ENCODE measurements at regions not wholly inside any gene's neighbourhood (a gene's known extent, or its start where the extent isn't known, plus 50 kb on each side); places are given as distances from the start of the nearest gene placed in this dataset.
A peak's percentile ranks its signal among the peaks of the same experiment; 100 is the strongest.

DNA sequence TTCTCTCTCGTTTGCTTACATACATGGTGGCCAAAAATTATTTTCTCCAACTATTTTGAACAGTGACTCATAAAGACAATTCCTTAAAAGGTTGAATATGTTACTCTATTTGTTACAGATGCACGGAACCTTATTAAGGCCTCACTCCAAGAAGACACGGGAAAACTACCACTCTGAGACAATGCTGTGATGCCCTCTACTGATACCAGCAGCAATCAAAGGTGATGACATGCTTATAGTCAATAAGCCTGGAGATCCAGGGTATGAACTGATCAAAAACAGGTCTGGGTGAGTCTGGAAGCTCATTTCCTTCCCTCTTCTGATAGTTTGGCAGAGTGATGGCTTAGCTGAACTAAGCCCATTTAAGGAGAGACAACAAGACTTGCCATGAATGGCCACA lies 563.0 kb downstream of the LRRIQ3 start:
- DNase-seq: no peak

DNA sequence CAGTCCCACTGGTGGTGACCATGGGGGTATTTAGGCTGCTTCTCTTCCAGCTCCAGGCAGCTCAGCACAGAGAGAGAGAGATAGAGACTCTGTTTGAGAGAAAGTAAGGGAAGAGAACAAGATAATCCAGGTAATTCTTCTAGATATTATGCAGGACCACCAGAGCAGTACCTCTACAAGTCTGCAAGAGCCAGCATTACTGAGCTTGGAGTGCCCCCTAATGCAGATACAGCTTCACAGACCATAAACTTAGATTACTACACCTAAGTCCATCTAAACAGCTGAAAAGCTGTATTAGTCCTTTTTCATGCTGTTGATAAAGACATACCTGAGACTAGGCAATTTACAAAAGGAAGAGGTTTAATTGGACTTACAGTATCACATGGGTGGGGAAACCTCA lies 570.3 kb downstream of the LRRIQ3 start:
- DNase-seq: no peak

DNA sequence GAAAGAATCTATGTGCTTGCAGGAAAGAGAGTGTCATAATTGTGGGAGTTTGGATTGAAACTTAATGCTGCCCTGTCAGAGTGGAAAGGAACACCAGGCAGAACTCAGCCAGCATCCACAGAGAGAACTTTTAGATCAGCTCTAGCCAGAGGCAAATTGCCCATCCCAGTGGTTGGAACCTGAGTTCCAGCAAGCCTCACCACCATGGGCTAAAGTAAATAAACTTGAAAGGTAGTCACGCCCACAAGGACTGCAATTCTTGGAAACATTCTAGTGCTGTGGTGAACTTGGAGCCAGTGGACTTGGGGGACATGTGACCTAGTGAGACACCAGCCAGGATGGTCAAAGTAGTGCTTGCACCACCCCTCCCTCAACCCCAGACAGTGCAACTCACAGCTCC lies 571.6 kb downstream of the LRRIQ3 start:
- no peak for DNase-seq

DNA sequence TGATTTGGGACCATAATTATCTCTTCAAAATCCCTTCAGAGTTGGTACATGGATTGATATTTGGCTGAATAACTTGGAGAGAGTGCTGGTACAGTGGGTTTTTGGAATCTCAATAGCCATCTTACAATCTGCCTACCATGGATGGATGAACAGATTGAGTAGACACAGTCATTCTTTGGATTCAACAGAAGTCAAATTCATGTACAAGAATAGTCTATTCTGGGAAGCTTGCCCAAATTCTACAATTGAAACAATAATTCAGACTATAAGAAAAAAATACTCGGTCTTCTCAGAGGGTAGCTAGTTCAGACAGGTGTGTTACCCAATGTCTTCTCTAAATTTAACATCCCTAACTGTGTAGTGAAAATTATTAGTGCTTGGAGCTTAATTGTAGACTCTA lies 574.0 kb downstream of the LRRIQ3 start:
- peak; percentile 19 for DNase-seq

DNA sequence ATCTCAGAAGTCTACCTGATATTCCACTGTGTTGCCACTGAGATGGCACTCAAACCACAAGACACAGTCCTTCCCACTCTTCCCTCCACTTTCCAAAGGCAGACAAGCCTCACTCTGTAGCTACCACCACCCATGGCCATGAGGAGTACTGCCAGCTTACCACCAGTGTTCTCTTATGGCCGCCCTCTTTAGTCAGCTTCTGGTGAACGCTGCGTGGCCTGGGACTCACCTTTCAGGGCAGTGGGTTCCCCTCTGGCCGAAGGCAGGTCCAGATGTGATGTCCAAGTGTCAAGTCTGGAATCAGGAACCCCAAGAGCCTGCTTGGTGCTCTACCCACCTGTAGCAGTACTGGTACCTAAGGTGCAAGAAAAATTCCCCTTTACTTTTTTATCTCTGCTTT lies 580.8 kb downstream of the LRRIQ3 start:
- DNase-seq: no peak

DNA sequence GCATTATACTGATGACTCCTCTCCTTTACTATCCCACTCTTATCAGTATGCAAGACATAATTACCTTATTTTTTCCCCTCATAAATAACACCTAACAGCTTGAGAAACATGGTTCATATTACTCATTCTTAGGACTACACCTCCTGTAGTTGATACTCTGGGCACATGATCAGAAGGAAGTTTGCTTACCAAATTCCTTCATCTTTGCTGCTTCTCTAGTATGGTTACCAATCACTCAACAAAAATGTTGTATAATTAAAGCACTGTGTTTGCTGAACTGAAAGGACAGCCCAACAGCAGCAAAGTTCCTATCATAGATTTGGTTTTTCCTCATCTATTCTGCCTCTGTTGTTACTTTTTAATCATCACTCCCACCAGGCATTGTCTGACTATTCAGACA lies 586.3 kb downstream of the LRRIQ3 start:
- DNase-seq: no peak

DNA sequence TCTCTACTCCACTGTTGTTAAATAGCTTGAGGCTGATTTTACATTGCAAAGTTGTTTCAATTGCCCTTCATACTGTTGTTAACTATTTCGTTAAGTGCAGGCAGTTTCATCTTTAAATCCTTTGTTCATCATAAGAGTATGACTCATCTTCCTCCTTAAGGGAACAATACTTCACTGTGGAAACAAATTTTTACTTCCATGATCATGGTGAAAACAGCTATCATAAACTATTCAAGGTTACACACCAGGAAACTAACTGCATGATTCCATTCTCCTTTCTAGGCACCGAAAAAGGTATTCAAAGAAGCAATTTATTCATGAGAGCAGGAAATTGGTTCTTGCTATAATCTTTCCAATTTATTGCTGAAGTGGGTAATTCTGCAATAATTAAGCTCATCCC lies 593.2 kb downstream of the LRRIQ3 start:
- no peak for DNase-seq

DNA sequence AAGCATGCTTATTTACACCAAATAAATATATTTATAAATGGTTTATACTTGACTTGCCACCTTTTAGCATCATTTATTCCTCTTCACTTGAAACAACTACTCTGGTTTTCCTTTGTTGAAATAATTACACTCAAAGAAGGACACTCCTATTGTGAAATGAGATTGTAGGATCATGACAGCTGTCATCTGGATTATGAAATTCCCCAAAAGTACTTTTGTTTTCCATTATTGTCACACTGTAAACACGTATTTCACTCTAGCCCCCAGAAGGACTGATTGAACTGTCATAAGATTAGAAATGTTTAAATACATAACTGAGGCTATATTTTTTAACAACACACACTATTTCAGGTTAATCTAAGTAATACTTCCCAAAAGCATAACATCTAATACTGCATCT lies 593.8 kb downstream of the LRRIQ3 start:
- DNase-seq: no peak

DNA sequence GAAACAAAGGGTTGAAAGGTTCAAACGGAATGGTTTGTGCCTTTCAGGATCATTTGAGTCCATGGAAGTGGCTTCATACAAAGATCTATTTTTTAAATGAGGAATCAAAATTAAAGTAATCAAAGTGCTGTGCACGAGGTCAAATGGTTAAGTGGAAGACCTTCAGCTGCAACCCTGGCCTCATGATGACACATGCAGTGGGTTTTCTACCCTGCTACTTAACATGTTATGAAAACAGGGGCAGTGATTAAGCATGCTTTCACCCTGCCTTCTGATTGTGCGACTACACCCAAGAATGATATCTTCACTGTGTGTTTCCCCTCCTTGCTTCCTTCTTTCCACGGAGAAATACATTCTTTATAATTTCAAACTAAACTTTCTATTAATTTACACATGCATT lies 604.2 kb downstream of the LRRIQ3 start:
- DNase-seq: no peak

DNA sequence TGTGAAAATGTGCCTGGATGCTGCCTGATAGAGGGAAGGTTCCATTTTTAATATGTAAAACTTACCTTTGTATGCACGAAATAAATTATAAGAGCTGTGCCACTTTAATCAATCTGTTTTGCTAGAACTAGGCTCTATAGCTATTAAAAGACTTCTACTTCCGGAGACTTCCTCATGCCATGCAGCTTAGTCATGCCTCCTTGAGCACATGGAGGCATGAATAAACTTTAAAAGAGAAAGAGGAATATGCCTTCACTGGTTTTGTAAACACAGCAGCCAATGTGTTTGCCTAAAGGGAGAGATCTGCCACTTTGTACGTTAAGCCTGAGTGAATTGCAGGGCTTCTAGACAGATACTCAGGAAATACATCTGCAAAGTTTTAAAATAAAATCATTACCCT lies 604.6 kb downstream of the LRRIQ3 start:
- peak; percentile 18 for DNase-seq

DNA sequence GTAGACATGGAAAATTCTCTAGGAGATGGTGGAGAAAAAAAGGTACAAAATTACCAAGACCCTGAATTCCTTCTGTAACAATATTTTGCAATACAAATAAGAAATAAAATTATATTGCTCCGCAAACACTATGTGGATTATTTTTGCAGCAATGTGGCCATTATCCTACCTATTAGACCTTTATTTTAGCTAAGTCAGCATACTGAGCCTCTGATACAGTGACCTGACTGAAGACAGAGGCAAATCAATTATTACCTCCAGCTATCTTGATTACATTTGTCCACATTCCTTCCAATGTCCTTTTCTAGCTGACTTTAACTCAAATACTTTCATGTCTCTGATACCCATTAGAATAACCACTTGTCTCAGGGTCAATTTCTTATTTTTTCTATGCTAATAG lies 610.9 kb downstream of the LRRIQ3 start:
- no peak for DNase-seq

DNA sequence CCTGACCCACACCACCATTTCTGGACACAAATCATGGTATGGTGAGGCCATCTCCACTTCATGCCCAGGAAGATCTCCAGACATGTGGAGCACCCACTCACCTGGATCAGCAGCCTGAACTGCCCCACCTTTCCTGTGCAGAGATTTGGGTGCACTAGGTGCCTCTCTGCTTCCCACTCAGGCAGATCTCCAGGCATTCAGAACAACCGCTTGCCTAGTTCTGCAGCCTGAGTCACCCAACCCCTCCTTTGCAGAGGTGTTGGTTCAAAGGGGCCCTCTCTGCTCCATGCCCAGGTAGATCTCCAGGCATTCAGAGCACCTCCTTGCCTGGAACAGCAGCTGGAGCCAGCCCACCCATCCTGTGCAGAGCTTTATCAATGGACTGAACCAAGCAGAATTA lies 620.8 kb downstream of the LRRIQ3 start:
- DNase-seq: no peak

DNA sequence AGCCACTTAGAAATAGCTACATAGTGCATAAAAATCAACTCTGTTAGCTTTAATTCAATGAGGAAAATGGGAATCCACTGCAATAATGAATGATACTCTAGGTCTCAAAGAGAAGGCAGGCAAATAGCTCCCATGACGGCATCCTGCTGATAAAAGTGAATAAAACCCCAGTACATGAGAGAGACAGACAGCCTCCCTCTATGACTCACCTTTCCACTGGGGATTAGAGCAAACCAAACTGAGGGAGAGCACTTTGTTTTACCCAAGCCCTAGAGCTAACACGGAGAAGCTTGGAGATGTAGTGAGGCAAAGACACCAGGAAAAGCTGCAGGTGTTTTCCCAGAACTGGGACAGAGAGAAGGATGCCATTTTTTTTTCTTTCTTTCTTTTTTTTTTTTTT lies 621.9 kb downstream of the LRRIQ3 start:
- no peak for DNase-seq

DNA sequence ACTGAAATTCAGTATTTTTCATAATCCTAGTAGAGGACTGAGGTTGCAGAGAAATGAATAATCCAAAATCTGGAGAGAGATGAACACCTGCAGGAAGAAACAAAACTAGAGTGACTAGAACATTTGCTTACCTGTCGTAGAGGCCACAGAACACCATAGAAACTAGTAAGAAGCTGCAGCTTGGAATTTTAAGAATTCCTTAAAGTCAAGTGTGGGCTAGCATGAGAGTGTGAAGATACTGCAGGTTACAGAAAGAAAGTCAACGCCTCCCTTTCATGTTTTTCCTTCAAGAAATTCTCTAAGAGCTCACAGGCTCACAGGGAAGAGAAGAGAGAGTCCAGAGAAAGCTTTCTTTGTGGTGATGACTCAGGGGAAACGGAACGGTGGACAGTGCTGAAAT lies 633.7 kb downstream of the LRRIQ3 start:
- no peak for DNase-seq

DNA sequence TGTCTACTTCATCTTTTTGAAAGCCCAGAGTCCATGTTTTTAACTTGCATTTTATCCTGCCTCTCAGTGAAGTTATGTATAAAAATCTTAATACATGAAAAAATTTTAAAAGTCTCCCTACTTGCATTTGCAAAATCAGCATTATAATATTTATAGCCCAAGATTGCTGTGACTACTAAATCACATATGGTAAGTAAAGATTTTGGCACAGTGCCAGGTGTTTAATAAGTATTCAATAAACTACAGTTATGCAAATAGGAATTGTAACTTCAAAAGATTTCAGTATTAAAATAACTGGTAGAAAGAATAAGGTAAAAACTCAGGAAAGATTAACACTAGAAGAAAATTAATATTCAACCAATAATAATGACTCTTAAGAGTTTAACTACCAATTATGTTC lies 641.7 kb downstream of the LRRIQ3 start:
- no peak for DNase-seq

DNA sequence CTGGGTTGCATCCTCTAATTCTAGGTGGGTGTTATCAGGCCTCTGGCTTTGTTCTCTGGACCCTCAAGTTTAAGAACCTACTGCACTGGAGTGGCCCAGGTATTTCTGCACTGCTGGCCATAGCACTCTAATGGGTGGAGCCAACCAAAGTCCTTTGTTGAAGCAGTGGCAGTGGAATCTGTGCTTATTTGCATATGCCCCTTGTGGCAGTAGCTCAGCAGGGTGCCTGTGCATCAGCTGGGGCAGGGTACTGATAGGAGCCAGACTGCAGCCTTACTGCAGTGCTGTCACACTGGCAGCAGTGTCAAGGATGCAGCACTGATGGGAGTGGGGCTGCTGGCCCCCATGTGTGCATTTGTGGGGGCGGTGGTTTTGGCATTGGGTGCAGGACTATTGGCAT lies 660.6 kb downstream of the LRRIQ3 start:
- no peak for DNase-seq

DNA sequence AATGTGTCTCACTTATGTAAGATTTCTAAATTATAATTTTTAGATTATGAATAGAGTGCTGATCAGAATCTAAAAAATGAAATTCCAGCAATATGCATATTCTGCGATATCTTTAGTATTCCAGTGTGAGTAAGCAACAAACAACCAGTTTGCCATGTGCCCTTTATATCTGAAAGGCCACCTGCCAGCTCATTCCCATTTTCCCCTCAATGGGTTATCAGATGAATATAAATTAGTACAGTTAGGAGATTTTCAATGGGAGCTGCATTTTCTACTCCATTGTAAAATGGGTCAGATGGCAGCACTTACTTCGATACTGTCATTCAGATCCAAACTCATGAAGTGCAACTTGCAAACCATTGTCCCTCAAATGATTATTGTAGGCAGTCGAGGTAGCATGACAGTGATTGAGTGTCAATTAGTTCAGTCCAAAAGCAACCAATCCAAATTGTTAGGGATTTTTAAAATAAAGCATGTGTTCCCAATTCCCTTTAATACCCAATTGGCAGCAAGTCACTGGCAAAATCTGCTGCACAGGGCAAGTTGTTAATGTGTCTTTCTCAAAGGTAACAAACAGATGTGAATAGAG lies 680.3 kb downstream of the LRRIQ3 start:
- DNase-seq: peak; percentile 14

DNA sequence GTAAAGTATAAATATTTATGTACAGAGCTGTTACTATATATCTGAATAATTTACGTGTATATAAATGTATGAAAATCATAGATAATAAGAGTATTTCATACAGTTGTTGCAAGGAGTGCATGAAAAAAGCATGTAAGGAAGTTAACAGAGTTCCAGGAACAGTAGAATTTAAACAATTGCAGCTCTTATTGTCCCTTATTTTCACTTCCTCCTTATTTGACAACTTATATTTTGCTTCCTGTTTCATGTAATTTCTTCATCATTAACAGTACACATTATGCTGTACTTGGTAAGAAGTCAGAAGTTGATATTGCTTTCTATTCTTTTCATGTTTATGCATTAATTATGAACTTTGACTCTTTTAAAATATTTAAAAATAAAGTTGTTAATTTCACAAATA lies 681.5 kb downstream of the LRRIQ3 start:
- DNase-seq: no peak

DNA sequence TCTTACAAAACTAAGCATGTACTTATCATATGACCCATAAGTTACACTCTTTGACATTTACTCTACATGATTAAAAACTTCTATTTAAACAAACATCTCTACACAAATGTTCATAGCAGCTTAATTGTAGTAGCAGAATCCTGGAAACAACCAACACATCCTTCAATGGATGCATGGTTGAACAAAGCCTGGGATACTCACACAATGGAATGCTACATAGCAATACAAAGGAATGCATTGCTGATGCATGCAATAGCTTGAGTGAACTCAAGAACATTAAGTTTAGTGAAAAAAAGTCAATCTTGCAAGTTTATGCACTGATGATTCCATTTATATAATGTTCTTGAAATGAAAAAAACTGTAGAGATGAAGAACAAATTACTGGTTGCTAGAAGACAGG lies 686.9 kb downstream of the LRRIQ3 start:
- DNase-seq: no peak

DNA sequence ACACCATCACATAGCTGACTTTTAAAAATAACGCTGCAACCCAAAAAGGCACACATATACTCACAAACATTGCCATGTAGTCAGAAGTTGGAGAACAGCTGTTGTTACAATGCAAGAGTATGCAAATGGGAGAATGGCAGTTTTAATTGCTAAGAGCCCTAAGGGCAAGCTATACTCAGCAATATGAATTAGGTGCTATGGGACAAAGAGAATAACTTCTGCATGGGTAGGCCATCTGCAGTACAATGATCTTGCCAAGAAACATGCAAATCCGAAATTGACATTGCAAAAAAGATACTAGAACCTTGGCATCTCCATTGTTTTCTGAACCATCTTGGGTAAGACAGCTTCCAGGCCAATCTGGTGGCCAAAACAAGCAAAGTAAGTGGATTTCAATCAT lies 697.8 kb downstream of the LRRIQ3 start:
- no peak for DNase-seq

DNA sequence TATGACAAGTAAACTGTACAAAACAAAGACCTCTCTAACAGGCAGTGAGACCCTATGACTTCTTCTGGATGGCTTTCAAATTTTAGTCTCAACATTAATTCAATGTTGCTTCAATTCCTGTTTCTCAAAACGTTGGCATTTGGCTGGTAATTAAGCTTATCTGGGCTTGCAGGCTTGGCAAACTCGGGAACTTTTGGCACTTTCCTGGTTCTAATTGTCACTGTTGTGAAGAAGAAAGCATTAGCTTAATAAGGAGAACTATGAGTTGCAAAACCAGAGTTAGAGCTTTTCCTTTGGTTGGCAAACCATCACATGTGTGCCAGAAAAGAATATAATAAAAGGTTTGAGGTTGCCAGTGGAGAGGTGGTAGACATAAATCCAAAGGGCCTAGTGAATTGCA lies 698.3 kb downstream of the LRRIQ3 start:
- no peak for DNase-seq

DNA sequence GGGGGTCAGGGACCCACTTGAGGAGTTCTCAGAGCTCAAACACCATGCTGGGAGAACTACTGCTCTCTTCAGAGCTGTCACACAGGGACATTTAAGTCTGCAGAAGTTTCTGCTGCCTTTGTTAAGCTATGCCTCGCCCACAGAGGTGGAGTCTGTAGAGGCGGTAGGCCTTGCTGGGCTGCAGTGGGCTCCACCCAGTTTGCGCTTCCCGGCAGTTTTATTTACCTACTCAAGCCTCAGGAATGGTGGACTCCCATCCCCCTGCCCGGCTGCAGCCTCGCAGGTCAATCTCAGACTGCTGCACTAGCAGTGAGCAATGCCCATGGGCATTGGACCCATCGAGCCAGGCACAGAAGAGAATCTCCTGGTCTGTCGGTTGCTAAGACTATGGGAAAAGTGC lies 706.4 kb downstream of the LRRIQ3 start:
- no peak for DNase-seq

DNA sequence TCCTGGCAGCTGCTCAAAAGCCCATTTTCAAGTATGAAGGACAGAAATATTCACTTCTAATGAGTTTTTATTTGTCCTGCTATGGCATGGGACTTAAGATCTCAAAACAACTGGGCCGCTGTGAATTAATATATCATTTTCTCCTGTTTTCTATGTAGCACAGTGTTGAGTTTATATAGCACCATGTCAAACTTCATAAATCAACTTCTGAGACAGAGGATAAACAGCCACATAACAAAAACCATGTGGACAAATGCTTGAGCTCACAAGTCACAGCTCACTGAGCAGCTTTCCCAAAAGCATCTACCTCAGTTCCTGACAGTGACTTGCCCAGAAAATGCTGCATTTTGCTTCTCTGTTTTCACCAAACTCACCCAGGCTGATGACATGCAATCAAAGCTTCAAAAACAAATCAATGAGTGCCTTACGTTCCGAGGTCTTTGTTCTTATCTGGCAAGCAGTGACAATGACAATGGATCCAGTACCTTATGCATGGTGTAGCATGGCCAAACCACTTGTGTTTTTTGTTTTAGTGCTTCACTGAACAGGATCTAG lies 722.6 kb downstream of the LRRIQ3 start:
- DNase-seq: no peak

DNA sequence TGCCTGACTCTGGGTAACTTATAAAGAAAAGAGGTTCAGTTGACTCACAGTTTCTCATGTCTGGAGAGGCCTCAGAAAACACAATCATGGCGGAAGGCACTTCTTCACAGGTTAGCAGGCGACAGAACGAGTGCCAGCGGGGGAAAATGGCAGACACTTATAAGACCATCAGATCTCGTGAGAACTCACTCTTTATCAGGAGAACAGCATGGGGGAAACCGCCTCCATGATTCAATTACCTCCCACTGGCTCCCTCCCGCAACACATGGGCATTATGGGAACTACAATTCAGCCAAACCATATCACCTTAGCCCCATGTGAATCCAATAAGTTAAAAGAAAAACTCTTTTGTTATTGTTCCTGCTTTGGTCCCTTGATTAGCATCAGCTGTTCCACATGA lies 725.2 kb downstream of the LRRIQ3 start:
- DNase-seq: no peak

DNA sequence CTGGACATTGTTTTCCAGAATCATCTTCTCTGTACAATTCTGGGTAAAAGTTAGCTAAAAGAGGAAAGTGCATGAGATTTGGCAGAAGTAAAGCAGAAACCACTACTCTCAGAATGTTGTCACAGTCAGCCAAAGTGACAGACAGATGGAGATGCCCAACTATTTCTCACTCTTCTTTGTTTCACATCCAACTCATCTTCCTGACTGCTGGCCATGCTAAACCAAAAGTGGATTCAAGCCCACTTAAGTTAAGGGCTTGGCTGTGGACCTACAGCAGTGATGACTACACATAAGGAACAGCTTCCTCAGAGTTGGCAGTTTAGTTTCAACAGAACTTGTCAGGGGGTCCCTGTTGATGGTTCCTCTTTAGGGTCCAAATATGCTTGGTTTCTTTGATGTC lies 730.2 kb downstream of the LRRIQ3 start:
- no peak for DNase-seq

DNA sequence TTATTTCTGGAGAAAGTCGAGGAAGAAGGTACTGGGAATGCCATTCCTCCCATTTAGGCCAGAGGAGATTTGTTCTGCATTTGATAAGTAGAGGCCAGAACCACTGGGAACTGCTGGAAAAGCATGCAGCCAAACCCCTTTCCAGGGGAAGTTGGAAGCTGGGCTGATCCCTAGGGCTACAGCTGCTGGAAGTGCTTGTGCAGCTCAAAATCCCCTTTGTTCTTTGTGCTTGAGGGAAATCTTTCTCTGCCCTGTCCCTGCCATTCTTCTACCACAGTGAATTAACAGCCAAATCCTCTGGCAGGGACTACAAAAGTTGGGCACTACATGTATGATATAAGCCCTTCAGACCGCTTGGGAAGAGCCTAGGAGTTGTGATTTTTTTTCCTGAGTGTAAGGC lies 734.1 kb downstream of the LRRIQ3 start:
- DNase-seq: no peak
